K562 (cell line): ENCODE measurements at regions not wholly inside any gene's neighbourhood (a gene's known extent, or its start where the extent isn't known, plus 50 kb on each side); places are given as distances from the start of the nearest gene placed in this dataset.

ENCODE experiments used
- ATAC-seq: fragments of 200-7000 bp; cut with Tn5 transposase; 3 replicates; pipeline ENCODE4 v1.9.1; 2020; ENCODE audit warnings: moderate library complexity
- BruUV-seq: library from RNA; stranded (reverse); fragments of 400-500 nt; replicated peaks from 2 replicates; lab custom pipeline; 2021; lab: Mats Ljungman, UMichigan
- CTCF ChIA-PET: fragments of 300-600 bp; formaldehyde crosslinking; extraction: SDS; loops from one replicate; lab custom pipeline; 2021; ENCODE audit warnings: low intra/inter-chr PET ratio; lab: Yijun Ruan, JAX
- POLR2A ChIA-PET: fragments of 300-600, 350-650 bp; sonication (Branson Sonifier 250); formaldehyde crosslinking; extraction: SDS; loops from one replicate; lab custom pipeline; 2021; ENCODE audit warnings: antibody characterized with exemption, inconsistent platforms; lab: Yijun Ruan, JAX
- DNase-seq, 4 experiments: peaks; one replicate each; pipeline versions ENCODE4 v3.0.0 to v3.0.0-alpha.2; 2011 to 2018; ENCODE audit warnings: low spot score in 3 of 4, mixed read lengths in 3 of 4; ENCODE audit errors: extremely low read depth in 1 of 4
- FAIRE-seq: peaks from 2 replicates; lab custom pipeline; 2011; peaks lifted over from hg19 to GRCh38; lab: Jason Lieb, UNC
- H2AFZ ChIP-seq: 2 replicates; pipeline ENCODE4 v1.6.0; 2011; ENCODE audit warnings: low read depth, low read length, control low read depth, inconsistent platforms
- H3K27ac ChIP-seq: fragments of 200-600 bp; 3 replicates; pipeline ENCODE4 v1.8.0; 2011; ENCODE audit warnings: low read depth, mild to moderate bottlenecking, control low read depth, inconsistent platforms, low read length, moderate library complexity, mixed read lengths; ENCODE audit errors: extremely low read depth
- H3K27me3 ChIP-seq, 2 experiments: fragments of 300-600 bp in 1 of 2; 2 replicates in 1 of 2; 3 replicates in 1 of 2; pipeline versions ENCODE4 v1.6.0 to v1.8.0; 2011; ENCODE audit warnings: inconsistent platforms in 2 of 2, low read length in 2 of 2, mild to moderate bottlenecking in 1 of 2, mixed read lengths in 1 of 2, moderate library complexity in 1 of 2; ENCODE audit not compliant: control insufficient read depth in 2 of 2, insufficient read depth in 2 of 2
- H3K36me3 ChIP-seq: fragments of 300-600 bp; 3 replicates; pipeline ENCODE4 v1.8.0; 2011; ENCODE audit warnings: mild to moderate bottlenecking, low read length, inconsistent platforms; ENCODE audit not compliant: control insufficient read depth, insufficient read depth
- H3K4me1 ChIP-seq, 2 experiments: fragments of 200-600 bp in 1 of 2; replicated peaks in 1 of 2; 2 replicates in 1 of 2; 3 replicates in 1 of 2; pipeline versions ENCODE4 v1.5.1 to v1.8.0; 2011; ENCODE audit warnings: inconsistent platforms in 2 of 2, low read length in 2 of 2, mild to moderate bottlenecking in 1 of 2, mixed read lengths in 1 of 2, moderate library complexity in 1 of 2; ENCODE audit not compliant: control insufficient read depth in 2 of 2, insufficient read depth in 2 of 2
- H3K4me2 ChIP-seq: 2 replicates; pipeline ENCODE4 v1.6.1; 2011; ENCODE audit warnings: low read length, control low read depth, inconsistent platforms, mixed read lengths; ENCODE audit not compliant: insufficient read depth
- H3K4me3 ChIP-seq: fragments of 200-600 bp; sonication (generic), shearing (Covaris generic); 2 replicates; pipeline ENCODE4 v1.5.1; 2016; ENCODE audit warnings: control low read depth, inconsistent platforms
- H3K79me2 ChIP-seq: fragments of 200-600 bp; 3 replicates; pipeline ENCODE4 v1.8.0; 2011; ENCODE audit warnings: low read length, inconsistent platforms; ENCODE audit not compliant: control insufficient read depth, insufficient read depth
- H3K9ac ChIP-seq, 2 experiments: 2 replicates each; pipeline versions ENCODE4 v1.6.0 to v1.6.1; 2011; ENCODE audit warnings: low read depth in 2 of 2, low read length in 2 of 2, control low read depth in 1 of 2, inconsistent platforms in 1 of 2, mild to moderate bottlenecking in 1 of 2, mixed read lengths in 1 of 2; ENCODE audit not compliant: insufficient read depth in 1 of 2
- H3K9me1 ChIP-seq: one replicate; pipeline ENCODE4 v1.6.0; 2011; ENCODE audit warnings: inconsistent platforms, mild to moderate bottlenecking, low read length, moderate library complexity; ENCODE audit not compliant: control insufficient read depth, insufficient read depth
- H3K9me3 ChIP-seq: replicated peaks from 2 replicates; pipeline ENCODE4 v1.5.1; 2011; ENCODE audit warnings: low read depth, low read length, inconsistent platforms; ENCODE audit not compliant: control insufficient read depth, insufficient read depth
- H4K20me1 ChIP-seq: replicated peaks from 2 replicates; pipeline ENCODE4 v1.6.1; 2011; ENCODE audit warnings: low read length, inconsistent platforms, mixed read lengths; ENCODE audit not compliant: control insufficient read depth, insufficient read depth
- ATF1 ChIP-seq, 2 experiments: fragments of 450-650 bp in 1 of 2; IDR thresholded peaks; 2 replicates each; pipeline ENCODE4 v1.6.1; 2016; ENCODE audit warnings: missing compliant biosample characterization in 1 of 2, missing genetic modification characterization in 1 of 2
- DIDO1 ChIP-seq: fragments of 450-650 bp; IDR thresholded peaks from 2 replicates; pipeline ENCODE4 v1.6.1; 2016; ENCODE audit warnings: low read depth, missing biosample characterization, missing genetic modification characterization
- HMBOX1 ChIP-seq: sonication (generic); IDR thresholded peaks from 2 replicates; pipeline ENCODE4 v1.6.1; 2016
- MEIS2 ChIP-seq: fragments of 450-650 bp; IDR thresholded peaks from 2 replicates; pipeline ENCODE4 v1.6.1; 2014; ENCODE audit warnings: mild to moderate bottlenecking; ENCODE audit not compliant: partially characterized antibody
- MIER1 ChIP-seq: fragments of 450-650 bp; IDR thresholded peaks from 2 replicates; pipeline ENCODE4 v1.6.1; 2016; ENCODE audit warnings: antibody characterized with exemption, mild to moderate bottlenecking, low read depth
- POLR2AphosphoS2 ChIP-seq: IDR thresholded peaks from 2 replicates; pipeline ENCODE4 v1.6.1; 2012; ENCODE audit warnings: low read length, improper control_type of control experiment
- RB1 ChIP-seq: fragments of 450-650 bp; IDR thresholded peaks from 2 replicates; pipeline ENCODE4 v1.6.1; 2017; ENCODE audit warnings: low read depth, mild to moderate bottlenecking
- SP1 ChIP-seq: sonication (generic); formaldehyde crosslinking; IDR thresholded peaks from 2 replicates; pipeline ENCODE4 v1.8.1; 2022; ENCODE audit warnings: mild to moderate bottlenecking, missing genetic modification reagents
- ZBTB33 ChIP-seq: sonication (generic); formaldehyde crosslinking; IDR thresholded peaks from 2 replicates; pipeline ENCODE4 v1.8.1; 2023; ENCODE audit warnings: mild to moderate bottlenecking, missing genetic modification reagents
- ZNF212 ChIP-seq: fragments of 450-650 bp; formaldehyde crosslinking; IDR thresholded peaks from 2 replicates; pipeline ENCODE4 v1.4.0; 2020; ENCODE audit warnings: mild to moderate bottlenecking
- ZNF239 ChIP-seq: fragments of 250-450 bp; sonication (Bioruptor Pico); IDR thresholded peaks from 2 replicates; pipeline ENCODE4 v1.4.0; 2020; ENCODE audit warnings: mild to moderate bottlenecking
- ZNF263 ChIP-seq: sonication (generic); formaldehyde crosslinking; IDR thresholded peaks from 2 replicates; pipeline ENCODE4 v1.8.0; 2022; ENCODE audit warnings: mild to moderate bottlenecking, missing genetic modification reagents, borderline replicate concordance
- in situ Hi-C: fragments of 300-500 bp; cut with MboI; formaldehyde crosslinking; loops from 4 replicates; pipeline ENCODE4 v1.15.0; 2018; ENCODE audit warnings: inconsistent platforms, mixed read lengths
- intact Hi-C: fragments of 100-400 bp; cut with micrococcal nuclease; formaldehyde crosslinking; loops from 2 replicates; pipeline ENCODE4 v1.14.2; 2022

- H3K9me1 ChIP-seq = no peaks in the 10 kb centered on the region
- no peaks in the 10 kb centered on the region for H3K79me2 ChIP-seq
- no peak overlapping the region for H3K4me3 ChIP-seq
- H3K27me3 ChIP-seq = no peaks in the 10 kb centered on the region
- no peak overlapping the region for H3K4me2 ChIP-seq
- no peaks in the 10 kb centered on the region for H3K4me1 ChIP-seq
- CTCF ChIA-PET = no interaction called here
- DNase-seq = no peak
- H4K20me1 ChIP-seq = no peaks in the 10 kb centered on the region
- no peak overlapping the region for H3K9ac ChIP-seq
- H2AFZ ChIP-seq = no peak overlapping the region
- intact Hi-C loops = loop anchor here (5.0 kb wide), 1 partner anchor 87 kb away; no protein-coding TSS in a partner anchor
- no peak overlapping the region for H3K27ac ChIP-seq
- no TSS peak for BruUV-seq
- no peak for ATAC-seq
- TF ChIP-seq RB1 = no peak
- no peak for TF ChIP-seq MIER1
- TF ChIP-seq ZBTB33 (CRISPR knock-in tag) = no peak
- TF ChIP-seq MEIS2 = no peak
- no peak for TF ChIP-seq DIDO1
- no peak for TF ChIP-seq ATF1 (CRISPR knock-in tag; IDR thresholded peaks at IDR 0.05)
- TF ChIP-seq ATF1 (tag; IDR thresholded peaks at IDR 0.05) = no peak
- no peak for TF ChIP-seq SP1 (CRISPR knock-in tag)
- no peak for TF ChIP-seq ZNF212
- TF ChIP-seq ZNF239 (CRISPR knock-in tag) = no peak
- no peak for TF ChIP-seq POLR2AphosphoS2
- no peak for TF ChIP-seq HMBOX1
- TF ChIP-seq ZNF263 (CRISPR knock-in tag) = no peak
- no peaks in the 10 kb centered on the region for H3K9me3 ChIP-seq
- no peak for FAIRE-seq
- no peaks in the 10 kb centered on the region for H3K36me3 ChIP-seq
- POLR2A ChIA-PET = interaction anchor here (1.1 kb wide), 1 partner anchor 9 kb away, joined by 5 read pairs; no protein-coding TSS in a partner anchor
- in situ Hi-C loops = no loop called here
Measured at GRCh38 chr15:45794304-45794703, 159.5 kb downstream of the SQOR start.
